Chondrocyte (in vitro differentiated cells): ENCODE measurements at regions not wholly inside any gene's neighbourhood (a gene's known extent, or its start where the extent isn't known, plus 50 kb on each side); places are given as distances from the start of the nearest gene placed in this dataset.
"Not testable (repeated sequence)": the region's sequence is repeated elsewhere in the genome, so short reads cannot be mapped to it uniquely, and the experiment has no call there.

Experiments used
- DNase-seq: peaks from one replicate; pipeline ENCODE4 v3.0.0; 2021; ENCODE audit warnings: mixed read lengths, low spot score
- H3K27ac Mint-ChIP-seq: one replicate; pipeline ENCODE4 v1.8.0; 2021; ENCODE audit warnings: mild to moderate bottlenecking, moderate library complexity, mixed read lengths; ENCODE audit not compliant: unreplicated experiment
- H3K27me3 Mint-ChIP-seq: 2 replicates; pipeline ENCODE4 v1.8.0; 2021; ENCODE audit warnings: low read depth, mixed read lengths
- H3K36me3 Mint-ChIP-seq: 2 replicates; pipeline ENCODE4 v1.8.0; 2021; ENCODE audit warnings: low read depth, mixed read lengths
- H3K4me1 Mint-ChIP-seq: 2 replicates; pipeline ENCODE4 v1.8.0; 2021; ENCODE audit warnings: low read depth, mild to moderate bottlenecking, mixed read lengths
- H3K4me3 Mint-ChIP-seq: one replicate; pipeline ENCODE4 v1.8.0; 2021; ENCODE audit warnings: mild to moderate bottlenecking, moderate library complexity, mixed read lengths; ENCODE audit not compliant: unreplicated experiment
- H3K9me3 Mint-ChIP-seq: 2 replicates; pipeline ENCODE4 v1.8.0; 2021; ENCODE audit warnings: low read depth, mixed read lengths
- TF ChIP-seq, protein P1 (sequence below): fragments of 200-600 bp; sonication (generic); IDR thresholded peaks from 2 replicates; pipeline ENCODE4 v1.5.0; 2021; ENCODE audit warnings: antibody characterized with exemption, mild to moderate bottlenecking, moderate library complexity

GRCh38 chr5:156208271-156208670 is 118.7 kb upstream of the SGCD start:
- DNase-seq, result no peak
- no peak overlapping the region for H3K27ac Mint-ChIP-seq
- H3K4me1 Mint-ChIP-seq, result no peaks in the 10 kb centered on the region
- H3K27me3 Mint-ChIP-seq, result no peaks in the 10 kb centered on the region
- TF ChIP-seq, protein P1, sequence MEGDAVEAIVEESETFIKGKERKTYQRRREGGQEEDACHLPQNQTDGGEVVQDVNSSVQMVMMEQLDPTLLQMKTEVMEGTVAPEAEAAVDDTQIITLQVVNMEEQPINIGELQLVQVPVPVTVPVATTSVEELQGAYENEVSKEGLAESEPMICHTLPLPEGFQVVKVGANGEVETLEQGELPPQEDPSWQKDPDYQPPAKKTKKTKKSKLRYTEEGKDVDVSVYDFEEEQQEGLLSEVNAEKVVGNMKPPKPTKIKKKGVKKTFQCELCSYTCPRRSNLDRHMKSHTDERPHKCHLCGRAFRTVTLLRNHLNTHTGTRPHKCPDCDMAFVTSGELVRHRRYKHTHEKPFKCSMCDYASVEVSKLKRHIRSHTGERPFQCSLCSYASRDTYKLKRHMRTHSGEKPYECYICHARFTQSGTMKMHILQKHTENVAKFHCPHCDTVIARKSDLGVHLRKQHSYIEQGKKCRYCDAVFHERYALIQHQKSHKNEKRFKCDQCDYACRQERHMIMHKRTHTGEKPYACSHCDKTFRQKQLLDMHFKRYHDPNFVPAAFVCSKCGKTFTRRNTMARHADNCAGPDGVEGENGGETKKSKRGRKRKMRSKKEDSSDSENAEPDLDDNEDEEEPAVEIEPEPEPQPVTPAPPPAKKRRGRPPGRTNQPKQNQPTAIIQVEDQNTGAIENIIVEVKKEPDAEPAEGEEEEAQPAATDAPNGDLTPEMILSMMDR, result no peak
- H3K9me3 Mint-ChIP-seq, result peaks cover 3% of the 10 kb centered on the region
- H3K4me3 Mint-ChIP-seq, result no peak overlapping the region
- H3K36me3 Mint-ChIP-seq, result peaks cover 2% of the 10 kb centered on the region

DNA sequence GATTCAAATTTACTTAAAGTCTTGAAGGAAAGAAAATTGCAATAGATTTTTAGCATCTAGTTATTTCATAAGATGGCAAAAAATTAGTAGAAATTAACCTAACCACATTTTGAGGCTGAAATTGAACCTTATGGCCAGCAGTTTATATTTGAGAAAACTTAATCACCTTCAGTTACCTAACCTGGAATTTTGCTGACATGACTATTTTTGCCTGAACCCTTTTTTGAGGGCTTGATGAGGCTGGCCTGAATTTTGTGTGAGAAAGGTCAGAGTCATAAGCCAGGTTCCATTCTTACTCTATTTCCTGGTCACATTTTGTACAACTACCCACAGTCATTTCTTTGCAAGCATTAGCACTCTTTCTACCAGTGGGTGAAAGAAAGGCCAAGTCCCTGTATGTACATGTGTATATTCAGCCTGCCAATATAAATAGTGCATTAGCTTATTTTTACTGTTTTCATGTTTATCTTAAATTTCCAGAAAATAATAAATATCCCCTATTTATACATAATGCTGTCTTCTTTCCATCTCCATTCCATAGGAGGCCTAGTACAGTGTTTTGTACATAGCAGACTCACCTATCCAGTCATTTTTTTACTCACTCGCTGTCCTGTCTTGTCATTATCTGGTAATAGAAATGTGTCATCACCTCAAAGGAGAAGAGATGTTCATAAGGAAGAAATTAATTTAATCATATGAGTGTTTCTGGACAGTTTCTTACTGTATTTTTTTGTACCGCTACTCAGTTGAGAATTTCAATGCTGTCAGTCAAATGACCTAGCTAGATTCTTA is 108.4 kb upstream of the SGCD start:
- H3K27ac Mint-ChIP-seq, result no peak overlapping the region
- TF ChIP-seq, protein P1, result no peak
- no peak for DNase-seq
- H3K36me3 Mint-ChIP-seq, result peaks cover 4% of the 10 kb centered on the region
- peaks cover 20% of the 10 kb centered on the region for H3K9me3 Mint-ChIP-seq
- no peaks in the 10 kb centered on the region for H3K4me1 Mint-ChIP-seq
- H3K27me3 Mint-ChIP-seq, result peaks cover 4% of the 10 kb centered on the region
- no peak overlapping the region for H3K4me3 Mint-ChIP-seq

DNA sequence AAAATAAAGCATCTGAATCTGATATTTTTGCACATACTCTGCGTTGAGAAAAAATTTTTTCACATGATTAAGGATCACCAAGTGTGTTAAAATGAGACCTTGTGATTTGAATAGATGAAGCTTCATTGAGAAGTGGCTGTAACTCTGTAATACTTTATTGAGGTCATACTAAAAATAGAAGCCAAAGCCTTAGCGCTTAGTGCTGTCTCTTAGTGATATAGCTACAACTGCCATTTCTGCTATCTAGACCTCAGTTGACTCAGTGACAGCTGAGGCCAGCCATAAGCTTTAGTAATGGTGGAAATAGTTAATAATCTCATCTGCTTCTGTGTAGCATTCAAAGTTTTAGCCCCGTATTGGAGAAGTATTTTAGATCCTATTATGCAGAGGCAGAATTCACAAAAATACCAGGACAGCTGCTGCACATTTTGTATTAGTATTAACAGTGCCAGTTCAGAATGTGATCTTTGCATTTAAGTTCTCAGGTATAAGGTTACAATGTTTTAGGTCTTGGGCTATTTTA is 107.4 kb upstream of the SGCD start:
- peaks cover 2% of the 10 kb centered on the region for H3K36me3 Mint-ChIP-seq
- H3K4me1 Mint-ChIP-seq, result no peaks in the 10 kb centered on the region
- no peak overlapping the region for H3K27ac Mint-ChIP-seq
- H3K4me3 Mint-ChIP-seq, result no peak overlapping the region
- TF ChIP-seq, protein P1, result no peak
- H3K9me3 Mint-ChIP-seq, result peaks cover 12% of the 10 kb centered on the region
- peaks cover 4% of the 10 kb centered on the region for H3K27me3 Mint-ChIP-seq
- DNase-seq, result no peak

DNA sequence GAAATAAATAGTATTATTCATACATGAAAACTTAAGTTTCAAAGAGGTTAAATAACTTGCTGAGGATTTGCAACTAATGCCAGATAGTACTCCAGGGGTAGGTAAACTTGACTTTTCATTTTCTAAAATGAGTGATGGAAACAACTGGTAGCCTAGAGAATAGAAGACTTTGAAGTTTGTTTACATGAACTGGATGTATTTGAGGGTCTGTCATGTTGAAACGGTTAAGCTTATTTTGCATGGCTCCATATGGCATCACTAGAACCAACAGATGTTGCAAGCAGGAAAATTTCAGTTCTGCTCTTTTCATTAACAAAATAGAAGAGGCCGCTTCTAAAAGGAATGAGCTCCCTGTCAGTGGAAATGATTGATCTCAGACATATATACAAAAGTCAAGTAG is 105.1 kb upstream of the SGCD start:
- H3K27me3 Mint-ChIP-seq, result peaks cover 4% of the 10 kb centered on the region
- H3K4me1 Mint-ChIP-seq, result no peaks in the 10 kb centered on the region
- no peak overlapping the region for H3K27ac Mint-ChIP-seq
- H3K4me3 Mint-ChIP-seq, result no peak overlapping the region
- H3K36me3 Mint-ChIP-seq, result no peaks in the 10 kb centered on the region
- TF ChIP-seq, protein P1, result no peak
- H3K9me3 Mint-ChIP-seq, result no peaks in the 10 kb centered on the region
- DNase-seq, result no peak

GRCh38 chr5:156223547-156223946 is 103.4 kb upstream of the SGCD start:
- Mint-ChIP-seq H3K4me3 (no peak overlapping the region), H3K9me3 (peaks cover 14% of the 10 kb centered on the region), H3K4me1 (no peaks in the 10 kb centered on the region), H3K27ac (no peak overlapping the region), H3K36me3 (no peaks in the 10 kb centered on the region), H3K27me3 (peaks cover 4% of the 10 kb centered on the region)
- no peak for DNase-seq
- TF ChIP-seq, protein P1, result no peak

DNA sequence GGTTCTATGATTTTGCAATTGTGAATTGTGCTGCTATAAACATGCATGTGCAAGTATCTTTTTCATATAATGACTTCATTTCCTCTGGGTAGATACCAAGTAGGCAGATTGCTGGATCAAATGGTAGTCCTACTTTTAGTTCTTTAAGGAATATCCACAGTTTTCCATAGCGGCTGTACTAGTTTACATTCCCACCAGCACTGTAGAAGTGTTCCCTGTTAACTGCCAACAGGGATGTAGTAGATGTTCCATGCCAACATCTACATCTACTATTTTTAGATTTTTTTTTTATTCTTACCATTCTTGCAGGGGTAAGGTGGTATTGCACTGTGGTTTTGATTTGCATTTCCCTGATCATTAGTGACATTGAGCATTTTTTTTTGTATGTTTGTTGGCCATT is 100.5 kb upstream of the SGCD start:
- not testable (repeated sequence) for H3K4me3 Mint-ChIP-seq, H3K36me3 Mint-ChIP-seq, H3K27ac Mint-ChIP-seq, DNase-seq, H3K4me1 Mint-ChIP-seq, H3K27me3 Mint-ChIP-seq
- peaks cover 14% of the 10 kb centered on the region for H3K9me3 Mint-ChIP-seq
